T47D (cell line): ENCODE measurements at regions not wholly inside any gene's neighbourhood (a gene's known extent, or its start where the extent isn't known, plus 50 kb on each side); places are given as distances from the start of the nearest gene placed in this dataset.
"Not testable (repeated sequence)": the region's sequence is repeated elsewhere in the genome, so short reads cannot be mapped to it uniquely, and the experiment has no call there.

ENCODE experiments used
- DNase-seq, 2 experiments: peaks; one replicate each; pipeline versions ENCODE4 v3.0.0 to v3.0.0-alpha.2; 2011 to 2012; ENCODE audit warnings: low read depth in 1 of 2, low spot score in 1 of 2
- JUND ChIP-seq: IDR thresholded peaks from 2 replicates; pipeline ENCODE4 v1.6.1; 2012; ENCODE audit warnings: low read depth
- in situ Hi-C: cut with HindIII; loops from 2 replicates; pipeline ENCODE4 v1.10.0; 2016; ENCODE audit warnings: low sequenced_read_pairs, low pct_unique_long_range_greater_than_20kb

DNA sequence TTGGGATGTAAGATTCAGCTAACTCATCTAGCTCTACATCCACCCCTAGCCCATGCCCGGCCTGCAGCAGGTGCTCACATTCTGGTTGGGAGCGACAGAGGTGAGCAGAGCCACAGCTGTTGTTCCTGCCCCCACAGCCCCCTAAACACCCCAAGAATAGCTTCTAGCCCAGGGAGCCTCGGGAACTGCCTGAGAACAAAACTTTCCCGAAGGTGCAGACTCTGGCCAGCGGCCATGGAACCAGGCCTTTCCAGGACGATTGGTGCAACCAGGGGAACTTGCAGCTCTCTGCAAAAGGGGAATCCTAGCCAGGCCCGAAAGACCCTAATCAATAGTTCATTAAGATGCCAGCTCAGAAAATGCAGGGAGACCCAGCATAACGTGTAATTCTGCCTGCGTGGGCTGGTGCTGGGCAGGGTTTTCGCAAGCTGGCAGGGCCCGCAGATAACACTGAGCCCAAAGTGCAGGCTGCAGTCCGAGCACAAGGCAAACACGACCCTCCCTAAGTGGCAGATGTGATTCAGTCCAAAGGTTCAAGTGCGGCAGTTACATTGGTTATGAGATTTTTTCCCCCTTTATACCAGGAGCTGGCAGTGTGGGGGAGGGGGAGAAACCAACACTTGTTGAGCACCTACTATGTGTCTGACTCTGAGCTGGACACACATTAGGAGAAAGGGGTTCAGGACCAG, 122.5 kb upstream of the MAP1LC3B2 start:
- no peak for DNase-seq
- in situ Hi-C loops: no loop called here
- no peak for TF ChIP-seq JUND

DNA sequence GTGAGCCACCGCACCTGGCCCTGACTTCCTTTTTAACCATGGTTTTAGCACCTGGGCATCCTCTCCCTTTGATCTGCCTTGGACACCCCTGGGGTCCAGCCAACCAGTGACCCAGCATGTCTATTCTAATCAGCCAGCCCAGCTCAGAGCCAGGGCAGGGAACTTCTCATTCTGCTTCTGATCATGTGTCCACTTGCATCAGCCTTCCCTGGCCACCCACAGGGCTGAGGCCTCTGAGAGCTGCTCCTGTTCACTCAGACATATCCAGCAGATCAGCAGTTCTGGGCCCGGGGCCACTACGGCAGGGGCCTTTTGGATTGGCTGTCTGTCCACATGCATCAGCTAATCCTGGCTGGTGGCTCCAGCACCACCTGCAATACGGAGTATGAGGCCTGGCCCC, 117.9 kb upstream of the MAP1LC3B2 start:
- in situ Hi-C loops: no loop called here
- DNase-seq: no peak
- no peak for TF ChIP-seq JUND

DNA sequence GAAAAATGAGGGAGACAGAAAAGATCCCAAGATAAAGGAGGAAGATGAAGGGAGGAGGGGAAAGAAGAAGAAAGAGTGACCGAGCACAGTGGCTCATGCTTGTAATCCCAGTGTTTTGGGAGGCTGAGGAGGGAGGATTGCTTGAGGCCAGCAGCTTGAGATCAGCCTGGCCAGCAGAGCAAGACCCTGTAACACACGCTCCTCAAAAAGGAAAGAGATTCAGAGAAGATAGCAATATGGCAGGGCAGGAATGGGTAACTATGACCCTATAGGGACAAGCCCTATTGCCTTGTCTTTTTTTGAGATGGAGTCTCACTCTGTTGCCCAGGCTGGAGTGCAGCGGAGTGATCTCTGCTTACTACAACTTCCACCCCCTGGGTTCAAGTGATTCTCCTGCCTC, 116.9 kb upstream of the MAP1LC3B2 start:
- in situ Hi-C loops: no loop called here

DNA sequence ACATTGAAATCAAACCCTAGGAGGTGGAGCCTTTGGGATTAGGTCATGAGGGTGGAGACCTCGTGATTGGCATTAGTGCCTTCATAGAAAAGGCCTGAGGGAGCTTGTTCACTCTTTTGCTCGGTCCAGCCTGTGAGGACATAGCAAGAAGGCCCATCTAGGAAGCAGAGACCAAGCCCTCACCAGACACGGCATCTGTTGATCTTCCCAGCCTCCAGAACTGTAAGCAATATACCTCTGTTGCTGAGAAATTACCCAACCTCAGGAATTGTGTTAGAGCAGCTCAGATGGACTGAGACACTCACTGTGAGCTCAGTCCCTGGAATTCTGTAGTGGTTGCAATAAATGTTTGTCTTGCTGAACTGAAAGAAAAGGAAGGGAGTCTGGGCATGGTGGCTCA, 116.2 kb upstream of the MAP1LC3B2 start:
- DNase-seq: no peak
- in situ Hi-C loops: no loop called here
- no peak for TF ChIP-seq JUND

More for the DNA sequence above, 116.9 kb upstream of the MAP1LC3B2 start:
- TF ChIP-seq JUND: no peak
- no peak for DNase-seq

DNA sequence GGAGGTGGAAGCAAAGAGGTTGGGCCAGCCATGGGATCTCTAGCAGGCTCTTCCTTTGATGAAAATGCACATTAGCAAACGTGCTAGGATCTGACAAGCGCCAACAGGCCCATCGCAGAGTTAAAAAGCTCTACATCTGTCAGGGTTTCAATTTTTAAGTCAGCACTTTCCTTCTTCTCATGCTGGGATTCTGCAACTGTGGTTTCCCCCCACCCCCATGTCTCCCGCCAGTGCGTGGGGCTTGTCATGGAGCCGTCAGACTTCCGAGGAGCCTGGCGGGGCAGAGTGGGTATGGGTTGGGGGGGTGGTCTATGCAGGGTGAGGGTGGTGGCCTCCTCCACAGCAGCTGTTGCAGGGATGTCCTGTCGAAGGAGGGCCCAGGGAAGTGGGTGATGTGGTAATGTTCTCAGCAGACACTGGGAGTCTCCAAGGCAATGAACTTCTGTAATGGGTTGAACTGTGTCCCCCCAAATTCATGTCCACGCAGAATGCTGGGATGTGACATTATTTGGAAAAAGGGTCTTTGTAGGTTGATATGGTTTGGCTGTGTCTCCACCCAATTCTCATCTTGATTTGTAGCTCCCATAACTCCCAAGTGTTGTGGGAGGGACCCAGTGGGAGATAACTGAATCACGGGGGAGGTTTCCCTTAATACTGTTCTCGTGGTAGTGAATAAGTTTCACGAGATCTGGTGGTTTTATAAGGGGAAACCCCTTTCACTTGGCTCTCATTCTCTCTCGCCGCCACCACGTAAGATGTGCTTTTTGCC, 115.2 kb upstream of the MAP1LC3B2 start:
- in situ Hi-C loops: no loop called here
- no peak for DNase-seq
- no peak for TF ChIP-seq JUND

DNA sequence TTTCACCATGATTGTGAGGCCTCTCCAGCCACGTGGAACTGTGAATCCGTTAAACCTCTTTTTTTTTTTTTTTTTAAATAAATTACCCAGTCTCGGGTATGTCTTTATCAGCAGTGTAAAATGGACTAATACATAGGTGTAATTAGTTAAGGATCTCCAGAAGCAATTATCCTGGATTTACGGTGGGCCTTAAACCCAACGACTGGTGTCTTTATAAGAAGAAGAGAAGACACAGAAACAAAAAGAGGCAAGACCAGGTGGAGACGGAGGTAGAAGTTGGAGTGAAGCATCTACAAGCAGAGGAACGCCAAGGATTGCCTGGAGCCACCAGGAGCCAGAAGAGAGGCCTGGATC, 114.6 kb upstream of the MAP1LC3B2 start:
- DNase-seq: no peak
- TF ChIP-seq JUND: no peak
- in situ Hi-C loops: no loop called here

DNA sequence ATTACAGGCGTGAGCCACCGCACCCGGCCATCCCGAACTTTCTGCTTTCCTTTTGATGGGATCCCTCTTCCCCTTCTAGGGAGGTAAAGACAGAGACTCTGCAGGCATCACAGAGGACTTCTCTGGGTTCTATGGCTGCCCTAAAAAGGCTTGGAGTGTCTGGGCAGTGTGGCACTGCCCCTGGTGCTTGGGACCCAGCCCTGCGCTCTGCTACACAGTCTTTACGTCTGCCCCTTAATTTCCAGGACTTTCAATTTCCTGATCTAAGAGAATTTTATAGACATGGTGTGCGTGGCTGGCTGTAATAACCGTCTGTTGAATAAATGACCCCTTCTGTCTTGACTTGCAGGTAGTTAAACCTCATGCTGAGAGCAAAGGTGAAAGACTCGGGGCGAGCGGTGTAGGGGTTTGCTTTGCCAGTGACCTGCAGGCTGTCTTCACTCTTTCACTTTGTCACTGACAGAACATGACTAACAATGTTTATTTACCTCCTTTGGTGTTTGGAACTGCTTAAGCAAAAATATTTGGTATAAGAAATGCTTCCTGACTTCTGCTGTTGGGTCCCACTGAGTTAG, 110.9 kb upstream of the MAP1LC3B2 start:
- no peak for TF ChIP-seq JUND
- no peak for DNase-seq
- in situ Hi-C loops: no loop called here

DNA sequence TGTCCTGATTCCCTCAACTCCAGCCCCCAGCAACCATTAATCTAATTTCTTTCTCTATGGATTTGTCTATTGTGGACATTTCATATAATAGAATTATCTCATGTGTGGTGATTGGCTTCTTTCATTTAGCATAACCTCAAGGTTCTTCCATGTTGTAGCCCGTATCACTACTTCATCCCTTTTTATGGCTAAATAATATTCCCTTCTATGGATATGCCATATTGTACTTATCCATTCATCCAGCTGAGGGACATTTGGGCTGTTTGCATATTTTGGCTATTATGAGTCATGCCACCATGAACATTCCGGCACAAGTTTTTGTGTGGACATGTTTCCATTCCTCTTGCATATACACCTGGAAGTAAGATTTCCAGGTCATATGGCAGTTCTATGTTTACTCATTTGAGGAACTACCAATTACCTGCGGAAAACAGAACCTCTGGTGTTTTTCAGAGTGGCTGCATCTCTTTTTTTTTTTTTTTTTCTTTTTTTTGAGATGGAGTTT, 108.7 kb upstream of the MAP1LC3B2 start:
- no peak for DNase-seq
- in situ Hi-C loops: no loop called here
- no peak for TF ChIP-seq JUND

DNA sequence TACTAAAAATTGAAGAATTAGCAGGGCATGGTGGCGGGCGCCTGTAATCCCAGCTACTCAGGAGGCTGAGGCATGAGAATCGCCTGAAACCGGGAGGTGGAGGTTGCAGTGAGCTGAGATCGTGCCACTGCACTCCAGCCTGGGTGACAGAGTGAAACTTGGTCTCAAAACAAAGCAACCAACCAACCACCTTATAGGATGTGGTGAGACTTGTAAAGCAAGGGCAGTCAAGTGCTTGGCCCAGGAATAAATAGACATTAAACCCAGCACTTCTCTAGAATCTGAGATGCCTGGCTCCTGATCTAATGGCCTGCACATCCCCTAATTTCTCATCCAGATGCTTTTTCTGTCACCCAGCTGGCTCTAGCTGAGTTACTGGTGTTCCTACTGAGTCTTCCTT, 106.2 kb upstream of the MAP1LC3B2 start:
- in situ Hi-C loops, DNase-seq: not testable (repeated sequence)

DNA sequence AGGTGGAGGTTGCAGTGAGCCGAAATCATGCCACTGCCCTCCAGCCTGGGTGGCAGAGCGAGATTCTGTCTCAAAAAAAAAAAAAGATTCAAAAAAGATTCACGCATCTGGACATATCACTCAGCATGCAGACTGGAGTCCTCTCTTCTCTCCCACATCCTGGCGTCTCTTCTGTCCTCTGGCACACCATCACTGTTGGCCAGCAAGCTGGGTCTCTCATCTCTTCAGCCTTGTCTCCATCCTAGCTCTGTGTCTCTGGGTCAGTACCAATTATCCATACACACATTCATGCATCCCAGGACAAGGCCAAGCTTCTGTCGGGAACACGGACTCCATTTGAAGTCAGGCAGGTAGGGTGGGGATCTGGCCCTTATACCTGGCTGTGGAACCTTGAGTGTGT, 105.5 kb upstream of the MAP1LC3B2 start:
- in situ Hi-C loops: no loop called here
- no peak for DNase-seq
- no peak for TF ChIP-seq JUND

DNA sequence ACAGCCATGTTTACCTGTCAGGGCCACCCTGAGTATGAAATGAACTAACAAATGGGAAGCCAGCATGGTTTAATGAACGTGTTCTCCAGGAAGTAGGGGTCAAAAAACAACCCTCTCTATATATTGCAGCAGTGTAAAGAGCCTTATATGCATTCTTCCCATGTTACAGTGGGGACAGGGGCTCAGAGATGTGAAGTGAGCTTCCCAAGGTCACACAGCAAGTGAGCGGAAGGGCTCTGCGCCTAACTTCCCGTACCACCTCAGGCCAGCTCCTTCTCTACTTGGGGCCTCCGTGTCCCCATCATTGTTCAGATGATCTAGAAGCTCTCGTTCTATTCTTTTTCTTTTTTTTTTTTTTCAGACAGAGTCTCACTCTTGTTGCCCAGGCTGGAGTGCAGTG, 105.1 kb upstream of the MAP1LC3B2 start:
- no peak for DNase-seq
- no peak for TF ChIP-seq JUND
- in situ Hi-C loops: no loop called here

DNA sequence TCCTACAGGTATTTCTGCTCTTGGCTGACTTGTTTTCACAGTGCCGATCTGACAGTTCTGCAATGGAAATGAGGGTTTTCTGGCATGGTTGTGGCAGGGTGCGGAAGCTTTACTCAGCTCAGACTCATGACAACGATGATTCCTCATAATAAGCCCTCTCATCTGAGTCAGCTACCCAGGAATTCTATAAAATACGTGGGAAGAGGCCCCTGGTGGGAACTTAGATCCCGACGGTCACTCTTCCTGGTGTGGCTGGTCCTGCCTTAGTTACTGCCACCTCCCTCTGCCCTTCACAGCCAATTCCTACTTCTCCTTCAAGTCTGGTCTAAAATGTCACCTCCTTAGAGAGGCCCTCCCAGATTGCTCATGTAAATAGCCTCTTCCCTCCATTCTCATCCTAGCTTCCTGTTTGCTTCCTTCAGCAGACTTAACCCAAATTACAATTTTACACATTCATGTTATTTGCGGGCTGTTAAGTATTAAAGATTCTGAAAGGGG, 104.2 kb upstream of the MAP1LC3B2 start:
- no peak for DNase-seq
- in situ Hi-C loops: no loop called here
- TF ChIP-seq JUND: no peak
